OCI-LY7 (cell line): ENCODE measurements at regions not wholly inside any gene's neighbourhood (a gene's known extent, or its start where the extent isn't known, plus 50 kb on each side); places are given as distances from the start of the nearest gene placed in this dataset.

Source experiments
- BruUV-seq: library from RNA; stranded (reverse); fragments of 400-500 nt; replicated peaks from 2 replicates; lab custom pipeline; 2021; lab: Mats Ljungman, UMichigan
- CTCF ChIA-PET: fragments of 300-600 bp; sonication (Branson Sonifier 250); formaldehyde crosslinking; loops from one replicate; lab custom pipeline; 2022; ENCODE audit warnings: antibody characterized with exemption; ENCODE audit not compliant: unreplicated experiment; lab: Charles Lee
- POLR2A ChIA-PET: fragments of 300-600 bp; sonication (Branson Sonifier 250); formaldehyde crosslinking; loops from one replicate; lab custom pipeline; 2022; ENCODE audit warnings: antibody characterized with exemption; lab: Charles Lee
- DNase-seq: peaks from one replicate; pipeline ENCODE4 v3.0.0-alpha.2; 2015; ENCODE audit warnings: low spot score
- H2AFZ ChIP-seq: fragments of 200-600 bp; sonication (generic), shearing (Covaris generic); 2 replicates; pipeline ENCODE4 v1.6.1; 2014; ENCODE audit warnings: mild to moderate bottlenecking, antibody characterized with exemption, low read length, moderate library complexity
- H3K27ac ChIP-seq: fragments of 200-600 bp; sonication (generic); 2 replicates; pipeline ENCODE4 v1.5.1; 2014; ENCODE audit warnings: mixed run types, low read depth, mild to moderate bottlenecking, moderate library complexity, low read length, inconsistent platforms; ENCODE audit not compliant: poor library complexity, severe bottlenecking
- H3K36me3 ChIP-seq: fragments of 200-600 bp; sonication (generic); 2 replicates; pipeline ENCODE4 v1.6.1; 2014; ENCODE audit warnings: mild to moderate bottlenecking, antibody characterized with exemption, low read length, moderate library complexity, mixed read lengths; ENCODE audit not compliant: insufficient read depth
- H3K4me1 ChIP-seq: fragments of 200-600 bp; sonication (generic); 2 replicates; pipeline ENCODE4 v1.5.1; 2014; ENCODE audit warnings: mild to moderate bottlenecking, low read length; ENCODE audit not compliant: insufficient read depth, poor library complexity, severe bottlenecking
- H3K4me2 ChIP-seq: fragments of 200-600 bp; sonication (generic); 2 replicates; pipeline ENCODE4 v1.6.1; 2014; ENCODE audit warnings: mild to moderate bottlenecking, low read length
- H3K4me3 ChIP-seq: fragments of 200-600 bp; sonication (generic); 2 replicates; pipeline ENCODE4 v1.5.1; 2014; ENCODE audit warnings: mild to moderate bottlenecking, low read depth, low read length; ENCODE audit not compliant: poor library complexity, severe bottlenecking
- H3K79me2 ChIP-seq: fragments of 200-600 bp; sonication (generic); 2 replicates; pipeline ENCODE4 v1.6.1; 2016; ENCODE audit warnings: low read depth, mild to moderate bottlenecking, low read length, moderate library complexity, mixed read lengths; ENCODE audit not compliant: insufficient read depth
- H3K9me2 ChIP-seq: fragments of 200-600 bp; sonication (generic); 2 replicates; pipeline ENCODE4 v1.6.1; 2016; ENCODE audit warnings: mild to moderate bottlenecking, low read length, mixed read lengths; ENCODE audit not compliant: insufficient read depth
- H3K9me3 ChIP-seq: fragments of 200-600 bp; sonication (generic); 2 replicates; pipeline ENCODE4 v1.6.1; 2014; ENCODE audit warnings: mild to moderate bottlenecking, mixed run types, low read length, mixed read lengths
- H4K20me1 ChIP-seq: fragments of 200-600 bp; sonication (generic); 2 replicates; pipeline ENCODE4 v1.6.1; 2014; ENCODE audit warnings: mild to moderate bottlenecking, antibody characterized with exemption, low read length, moderate library complexity, mixed read lengths; ENCODE audit not compliant: insufficient read depth
- EZH2phosphoT487 ChIP-seq: fragments of 200-600 bp; sonication (generic); IDR thresholded peaks from 2 replicates; pipeline ENCODE4 v1.6.1; 2018; ENCODE audit warnings: low read depth, borderline replicate concordance, mild to moderate bottlenecking, mixed run types, antibody characterized with exemption, low read length, moderate library complexity, mixed read lengths
- intact Hi-C: fragments of 100-400 bp; cut with micrococcal nuclease; formaldehyde crosslinking; loops from one replicate; pipeline ENCODE4 v1.10.0; 2022; ENCODE audit not compliant: unreplicated experiment
- TF ChIP-seq, protein P1 (sequence below): fragments of 200-600 bp; sonication (generic); conservative IDR thresholded peaks from 2 replicates; pipeline ENCODE4 v1.5.1; 2014; ENCODE audit warnings: mild to moderate bottlenecking, antibody characterized with exemption, low read length, moderate library complexity, mixed read lengths

DNA sequence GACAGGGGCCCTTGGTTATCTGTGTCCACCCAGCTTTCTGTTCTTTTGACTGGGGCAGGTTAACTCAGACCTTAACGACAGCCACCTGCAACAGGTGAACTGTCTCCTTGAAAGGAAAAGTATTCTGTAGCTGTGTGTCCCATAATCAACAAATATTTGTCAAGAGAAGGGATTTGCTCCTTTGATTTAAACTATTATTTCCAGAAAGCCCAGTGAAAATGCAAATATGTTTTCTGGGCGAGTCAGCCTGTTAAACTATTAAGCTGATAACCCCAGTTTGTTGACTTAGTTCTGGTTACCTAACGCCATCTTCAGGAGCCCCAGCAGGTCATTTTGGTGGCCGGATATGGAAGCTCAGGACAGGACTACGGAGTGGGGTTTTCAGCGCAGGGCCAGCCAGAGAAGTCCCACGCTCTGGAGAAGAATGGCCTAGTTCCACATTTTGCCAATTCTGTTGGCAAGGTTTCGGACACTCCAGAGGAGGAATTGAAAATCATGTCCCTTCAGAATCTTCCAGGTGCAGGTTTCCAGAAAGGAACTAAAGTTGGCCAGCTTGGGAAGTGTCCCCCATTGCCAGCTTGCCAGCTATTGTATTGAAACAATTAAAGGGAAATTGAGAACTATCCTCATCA is 54.5 kb downstream of the ADRA2A start:
- Histone ChIP-seq H2AFZ (no peak overlapping the region), H3K27ac (no peak overlapping the region), H4K20me1 (no peaks in the 10 kb centered on the region), H3K4me1 (no peaks in the 10 kb centered on the region), H3K4me3 (no peak overlapping the region), H3K4me2 (no peak overlapping the region), H3K36me3 (no peaks in the 10 kb centered on the region), H3K79me2 (no peaks in the 10 kb centered on the region), H3K9me2 (no peaks in the 10 kb centered on the region), H3K9me3 (no peaks in the 10 kb centered on the region)
- TF ChIP-seq, protein P1, sequence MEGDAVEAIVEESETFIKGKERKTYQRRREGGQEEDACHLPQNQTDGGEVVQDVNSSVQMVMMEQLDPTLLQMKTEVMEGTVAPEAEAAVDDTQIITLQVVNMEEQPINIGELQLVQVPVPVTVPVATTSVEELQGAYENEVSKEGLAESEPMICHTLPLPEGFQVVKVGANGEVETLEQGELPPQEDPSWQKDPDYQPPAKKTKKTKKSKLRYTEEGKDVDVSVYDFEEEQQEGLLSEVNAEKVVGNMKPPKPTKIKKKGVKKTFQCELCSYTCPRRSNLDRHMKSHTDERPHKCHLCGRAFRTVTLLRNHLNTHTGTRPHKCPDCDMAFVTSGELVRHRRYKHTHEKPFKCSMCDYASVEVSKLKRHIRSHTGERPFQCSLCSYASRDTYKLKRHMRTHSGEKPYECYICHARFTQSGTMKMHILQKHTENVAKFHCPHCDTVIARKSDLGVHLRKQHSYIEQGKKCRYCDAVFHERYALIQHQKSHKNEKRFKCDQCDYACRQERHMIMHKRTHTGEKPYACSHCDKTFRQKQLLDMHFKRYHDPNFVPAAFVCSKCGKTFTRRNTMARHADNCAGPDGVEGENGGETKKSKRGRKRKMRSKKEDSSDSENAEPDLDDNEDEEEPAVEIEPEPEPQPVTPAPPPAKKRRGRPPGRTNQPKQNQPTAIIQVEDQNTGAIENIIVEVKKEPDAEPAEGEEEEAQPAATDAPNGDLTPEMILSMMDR = no peak
- TF ChIP-seq EZH2phosphoT487 = no peak
- no TSS peak for BruUV-seq
- peak; percentile 10 for DNase-seq
- intact Hi-C loops = no loop called here
- ChIA-PET CTCF (no interaction called here), POLR2A (interaction anchor here (0.6 kb wide), 1 partner anchor 96 kb away, joined by 3 read pairs; no protein-coding TSS in a partner anchor)

DNA sequence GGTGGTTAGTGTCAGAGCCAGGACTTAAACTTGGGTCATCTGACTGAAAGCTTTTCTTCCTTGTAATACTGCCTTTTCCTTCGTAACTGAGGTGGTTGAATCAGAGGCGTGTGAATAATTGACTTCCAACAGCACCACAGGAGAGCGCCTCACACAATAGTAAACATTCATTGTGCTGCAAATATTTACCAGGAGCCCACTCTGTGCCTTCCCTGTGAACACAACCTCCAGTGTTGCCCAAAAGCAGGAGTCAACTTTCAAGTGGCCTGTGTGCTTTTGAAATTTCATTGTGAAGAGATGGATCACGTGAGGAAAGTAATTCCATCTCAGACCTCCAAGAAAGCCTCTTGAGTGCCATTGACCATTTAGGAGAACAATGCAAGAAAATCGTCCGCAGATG is 60.2 kb downstream of the ADRA2A start:
- H3K4me1 ChIP-seq = no peaks in the 10 kb centered on the region
- H3K36me3 ChIP-seq = no peaks in the 10 kb centered on the region
- ChIA-PET POLR2A (interaction anchor here (0.7 kb wide), 1 partner anchor 449 kb away, joined by 3 read pairs; no protein-coding TSS in a partner anchor), CTCF (no interaction called here)
- H3K9me2 ChIP-seq = no peaks in the 10 kb centered on the region
- H3K79me2 ChIP-seq = no peaks in the 10 kb centered on the region
- H3K9me3 ChIP-seq = no peaks in the 10 kb centered on the region
- H3K4me3 ChIP-seq = no peak overlapping the region
- H2AFZ ChIP-seq = no peak overlapping the region
- no peak overlapping the region for H3K27ac ChIP-seq
- no peak for DNase-seq
- H4K20me1 ChIP-seq = no peaks in the 10 kb centered on the region
- BruUV-seq = no TSS peak
- no peak for TF ChIP-seq EZH2phosphoT487
- TF ChIP-seq, protein P1 = no peak
- H3K4me2 ChIP-seq = no peak overlapping the region
- intact Hi-C loops = no loop called here

DNA sequence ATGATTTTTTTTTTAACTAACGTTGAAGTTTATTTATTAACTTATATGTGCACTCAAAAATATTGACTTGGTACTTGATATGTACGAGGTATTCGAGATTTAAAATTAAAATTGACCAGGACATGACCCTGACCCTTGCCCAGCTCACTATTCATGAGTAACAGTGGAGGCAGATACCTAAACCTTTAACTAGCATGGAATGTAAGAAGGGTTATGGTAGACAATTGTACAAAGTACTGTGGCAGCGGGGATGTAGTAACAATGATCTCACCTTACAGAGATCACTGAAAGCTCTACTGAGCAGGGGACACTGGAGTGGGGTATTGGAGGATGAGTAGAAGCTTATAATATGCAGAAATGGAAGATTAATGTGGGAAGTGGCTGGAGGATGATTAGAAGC is 60.8 kb downstream of the ADRA2A start:
- CTCF ChIA-PET = no interaction called here

More for the DNA sequence above, 60.8 kb downstream of the ADRA2A start:
- Histone ChIP-seq H3K9me2 (no peaks in the 10 kb centered on the region), H3K36me3 (no peaks in the 10 kb centered on the region), H2AFZ (no peak overlapping the region), H3K4me1 (no peaks in the 10 kb centered on the region), H3K79me2 (no peaks in the 10 kb centered on the region), H3K9me3 (no peaks in the 10 kb centered on the region), H4K20me1 (no peaks in the 10 kb centered on the region), H3K4me2 (no peak overlapping the region), H3K27ac (no peak overlapping the region), H3K4me3 (no peak overlapping the region)
- no TSS peak for BruUV-seq
- TF ChIP-seq, protein P1 = no peak
- no peak for DNase-seq
- POLR2A ChIA-PET = interaction anchor here (0.7 kb wide), 1 partner anchor 449 kb away, joined by 3 read pairs; no protein-coding TSS in a partner anchor
- intact Hi-C loops = no loop called here
